ENCODE measurements at regions not wholly inside any gene's neighbourhood (a gene's known extent, or its start where the extent isn't known, plus 50 kb on each side); places are given as distances from the start of the nearest gene placed in this dataset.

DNA sequence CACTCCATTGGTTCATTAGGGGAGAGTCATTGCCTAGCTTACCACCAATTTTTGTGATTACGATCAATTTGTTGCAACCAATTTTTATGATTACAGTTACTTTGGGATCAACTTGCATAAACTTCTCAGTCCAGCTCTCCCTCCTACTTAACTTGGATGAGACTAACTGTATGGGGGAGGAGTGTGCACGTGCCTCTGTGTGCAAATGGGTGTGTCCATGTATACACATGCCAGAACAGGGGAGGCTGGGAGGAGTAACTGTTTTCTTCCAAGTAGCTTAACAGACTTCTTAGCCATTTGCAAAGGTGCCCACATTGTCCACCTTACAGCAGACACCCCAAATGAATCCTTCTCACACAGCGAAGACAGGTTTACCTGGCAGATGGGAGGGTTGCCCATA lies 117.7 kb upstream of the VCX3B start:
- no peak overlapping the region for H2BK12ac ChIP-seq (ENCODE audit: low read length)
- H2AFZ ChIP-seq (ENCODE audit: insufficient read depth, low read length, poor library complexity) = no peak overlapping the region
- H3K23ac ChIP-seq (ENCODE audit: low read length) = no peak overlapping the region
- no peak overlapping the region for H3K4ac ChIP-seq (ENCODE audit: low read depth, low read length)
- H3K14ac ChIP-seq (ENCODE audit: low read length) = no peak overlapping the region
- H3K18ac ChIP-seq (ENCODE audit: low read length) = no peak overlapping the region
- H3K4me1 ChIP-seq (ENCODE audit: control insufficient read depth in 1 of 2, insufficient read depth in 2 of 2, low read length in 2 of 2) = no peaks in the 10 kb centered on the region
- no peak overlapping the region for H2BK5ac ChIP-seq (ENCODE audit: low read depth, low read length, poor library complexity)
- no peak overlapping the region for H2AK5ac ChIP-seq (ENCODE audit: low read length)
- DNase-seq = no peak
- no peaks in the 10 kb centered on the region for H3K9me3 ChIP-seq (ENCODE audit: insufficient read depth, low read depth, low read length)
- no peaks in the 10 kb centered on the region for H3K36me3 ChIP-seq (ENCODE audit: control insufficient read depth in 1 of 2, insufficient read depth in 2 of 2, low read length in 2 of 2)
- H4K91ac ChIP-seq (ENCODE audit: low read depth, low read length) = no peak overlapping the region
- no peak overlapping the region for H2BK120ac ChIP-seq (ENCODE audit: insufficient read depth, low read length, poor library complexity)
- H4K12ac ChIP-seq (ENCODE audit: low read depth, low read length) = no peak overlapping the region
- no peak overlapping the region for H3K4me3 ChIP-seq (ENCODE audit: low read depth, low read length)
- no peak overlapping the region for H3K27ac ChIP-seq (ENCODE audit: low read depth, low read length)
- H4K8ac ChIP-seq (ENCODE audit: low read depth, low read length) = no peak overlapping the region
- H3K27me3 ChIP-seq (ENCODE audit: insufficient read depth, low read length) = no peaks in the 10 kb centered on the region
- WGBS (ENCODE audit: extremely low coverage, insufficient coverage, insufficient read length) = no CpG with 5 or more reads among the region's 3 CpGs
- H3K9ac ChIP-seq (ENCODE audit: low read length) = no peak overlapping the region
- H3K4me2 ChIP-seq (ENCODE audit: low read length) = no peak overlapping the region
- H3K79me1 ChIP-seq (ENCODE audit: low read length) = no peaks in the 10 kb centered on the region
- no peaks in the 10 kb centered on the region for H3K79me2 ChIP-seq (ENCODE audit: control insufficient read depth, insufficient read depth, low read length, poor library complexity)

- Histone ChIP-seq H2AK5ac (ENCODE audit: low read length) (no peak overlapping the region), H3K9me3 (ENCODE audit: insufficient read depth, low read depth, low read length) (no peaks in the 10 kb centered on the region), H3K27ac (ENCODE audit: low read depth, low read length) (no peak overlapping the region), H2BK12ac (ENCODE audit: low read length) (no peak overlapping the region), H3K4me3 (ENCODE audit: low read depth, low read length) (no peak overlapping the region), H3K79me1 (ENCODE audit: low read length) (no peaks in the 10 kb centered on the region), H3K18ac (ENCODE audit: low read length) (no peak overlapping the region), H3K36me3 (ENCODE audit: control insufficient read depth in 1 of 2, insufficient read depth in 2 of 2, low read length in 2 of 2) (no peaks in the 10 kb centered on the region), H4K12ac (ENCODE audit: low read depth, low read length) (no peak overlapping the region), H2BK120ac (ENCODE audit: insufficient read depth, low read length, poor library complexity) (no peak overlapping the region), H3K14ac (ENCODE audit: low read length) (no peak overlapping the region), H3K4me2 (ENCODE audit: low read length) (no peak overlapping the region), H3K9ac (ENCODE audit: low read length) (no peak overlapping the region), H3K79me2 (ENCODE audit: control insufficient read depth, insufficient read depth, low read length, poor library complexity) (no peaks in the 10 kb centered on the region), H3K4ac (ENCODE audit: low read depth, low read length) (no peak overlapping the region), H2BK5ac (ENCODE audit: low read depth, low read length, poor library complexity) (no peak overlapping the region), H2AFZ (ENCODE audit: insufficient read depth, low read length, poor library complexity) (no peak overlapping the region), H4K8ac (ENCODE audit: low read depth, low read length) (no peak overlapping the region), H3K23ac (ENCODE audit: low read length) (no peak overlapping the region), H3K4me1 (ENCODE audit: control insufficient read depth in 1 of 2, insufficient read depth in 2 of 2, low read length in 2 of 2) (no peaks in the 10 kb centered on the region), H4K91ac (ENCODE audit: low read depth, low read length) (no peak overlapping the region), H3K27me3 (ENCODE audit: insufficient read depth, low read length) (no peaks in the 10 kb centered on the region)
- no peak for DNase-seq
- no CpG with 5 or more reads among the region's 1 CpG for WGBS (ENCODE audit: extremely low coverage, insufficient coverage, insufficient read length)
Observed at GRCh38 chrX:8349816-8350544, 114.7 kb upstream of the VCX3B start.

GRCh38 chrX:8358302-8358701 lies 106.3 kb upstream of the VCX3B start:
- H2BK12ac ChIP-seq (ENCODE audit: low read length) = no peak overlapping the region
- no peak overlapping the region for H3K9ac ChIP-seq (ENCODE audit: low read length)
- H3K79me2 ChIP-seq (ENCODE audit: control insufficient read depth, insufficient read depth, low read length, poor library complexity) = no peaks in the 10 kb centered on the region
- H3K36me3 ChIP-seq (ENCODE audit: control insufficient read depth in 1 of 2, insufficient read depth in 2 of 2, low read length in 2 of 2) = no peaks in the 10 kb centered on the region
- H2BK5ac ChIP-seq (ENCODE audit: low read depth, low read length, poor library complexity) = no peak overlapping the region
- H4K91ac ChIP-seq (ENCODE audit: low read depth, low read length) = no peak overlapping the region
- no peak overlapping the region for H2AFZ ChIP-seq (ENCODE audit: insufficient read depth, low read length, poor library complexity)
- H4K8ac ChIP-seq (ENCODE audit: low read depth, low read length) = no peak overlapping the region
- H3K79me1 ChIP-seq (ENCODE audit: low read length) = no peaks in the 10 kb centered on the region
- no peak for DNase-seq
- no peak overlapping the region for H4K12ac ChIP-seq (ENCODE audit: low read depth, low read length)
- H3K9me3 ChIP-seq (ENCODE audit: insufficient read depth, low read depth, low read length) = no peaks in the 10 kb centered on the region
- no peak overlapping the region for H3K18ac ChIP-seq (ENCODE audit: low read length)
- H2AK5ac ChIP-seq (ENCODE audit: low read length) = no peak overlapping the region
- H3K27me3 ChIP-seq (ENCODE audit: insufficient read depth, low read length) = no peaks in the 10 kb centered on the region
- no peak overlapping the region for H3K4me2 ChIP-seq (ENCODE audit: low read length)
- H3K27ac ChIP-seq (ENCODE audit: low read depth, low read length) = no peak overlapping the region
- no CpG with 5 or more reads among the region's 3 CpGs for WGBS (ENCODE audit: extremely low coverage, insufficient coverage, insufficient read length)
- H3K23ac ChIP-seq (ENCODE audit: low read length) = no peak overlapping the region
- H3K4me1 ChIP-seq (ENCODE audit: control insufficient read depth in 1 of 2, insufficient read depth in 2 of 2, low read length in 2 of 2) = no peaks in the 10 kb centered on the region
- no peak overlapping the region for H3K4me3 ChIP-seq (ENCODE audit: low read depth, low read length)
- H3K14ac ChIP-seq (ENCODE audit: low read length) = no peak overlapping the region
- H3K4ac ChIP-seq (ENCODE audit: low read depth, low read length) = no peak overlapping the region
- H2BK120ac ChIP-seq (ENCODE audit: insufficient read depth, low read length, poor library complexity) = no peak overlapping the region

GRCh38 chrX:8364369-8365141 lies 100.1 kb upstream of the VCX3B start:
- H3K79me2 ChIP-seq (ENCODE audit: control insufficient read depth, insufficient read depth, low read length, poor library complexity) = no peaks in the 10 kb centered on the region
- no peak overlapping the region for H2BK120ac ChIP-seq (ENCODE audit: insufficient read depth, low read length, poor library complexity)
- no peak overlapping the region for H3K4me2 ChIP-seq (ENCODE audit: low read length)
- no peak overlapping the region for H2BK5ac ChIP-seq (ENCODE audit: low read depth, low read length, poor library complexity)
- H2AK5ac ChIP-seq (ENCODE audit: low read length) = no peak overlapping the region
- no peak overlapping the region for H3K27ac ChIP-seq (ENCODE audit: low read depth, low read length)
- no peak overlapping the region for H2BK12ac ChIP-seq (ENCODE audit: low read length)
- no peaks in the 10 kb centered on the region for H3K4me1 ChIP-seq (ENCODE audit: control insufficient read depth in 1 of 2, insufficient read depth in 2 of 2, low read length in 2 of 2)
- no peak overlapping the region for H4K91ac ChIP-seq (ENCODE audit: low read depth, low read length)
- H2AFZ ChIP-seq (ENCODE audit: insufficient read depth, low read length, poor library complexity) = no peak overlapping the region
- H3K27me3 ChIP-seq (ENCODE audit: insufficient read depth, low read length) = no peaks in the 10 kb centered on the region
- DNase-seq = peak in 1 of 2 donors; percentile 35
- no peak overlapping the region for H4K12ac ChIP-seq (ENCODE audit: low read depth, low read length)
- no peak overlapping the region for H3K18ac ChIP-seq (ENCODE audit: low read length)
- H4K8ac ChIP-seq (ENCODE audit: low read depth, low read length) = no peak overlapping the region
- no peak overlapping the region for H3K4ac ChIP-seq (ENCODE audit: low read depth, low read length)
- no peak overlapping the region for H3K4me3 ChIP-seq (ENCODE audit: low read depth, low read length)
- no CpG with 5 or more reads among the region's 13 CpGs for WGBS (ENCODE audit: extremely low coverage, insufficient coverage, insufficient read length)
- H3K9ac ChIP-seq (ENCODE audit: low read length) = no peak overlapping the region
- no peaks in the 10 kb centered on the region for H3K9me3 ChIP-seq (ENCODE audit: insufficient read depth, low read depth, low read length)
- H3K23ac ChIP-seq (ENCODE audit: low read length) = no peak overlapping the region
- H3K36me3 ChIP-seq (ENCODE audit: control insufficient read depth in 1 of 2, insufficient read depth in 2 of 2, low read length in 2 of 2) = no peaks in the 10 kb centered on the region
- no peak overlapping the region for H3K14ac ChIP-seq (ENCODE audit: low read length)
- no peaks in the 10 kb centered on the region for H3K79me1 ChIP-seq (ENCODE audit: low read length)
